RWPE1 (cell line): ENCODE measurements at regions not wholly inside any gene's neighbourhood (a gene's known extent, or its start where the extent isn't known, plus 50 kb on each side); places are given as distances from the start of the nearest gene placed in this dataset.

Source experiments
- CTCF ChIA-PET: fragments of 350-600 bp; sonication (Branson Sonifier 250); formaldehyde crosslinking; extraction: SDS; loops from one replicate; lab custom pipeline; 2021; lab: Yijun Ruan, JAX
- POLR2A ChIA-PET: fragments of 400-600 bp; formaldehyde crosslinking; extraction: SDS; loops from one replicate; lab custom pipeline; 2020; ENCODE audit warnings: antibody characterized with exemption; ENCODE audit not compliant: low non-redundant PET; lab: Yijun Ruan, JAX
- DNase-seq: peaks from one replicate; pipeline ENCODE4 v3.0.0; 2012; ENCODE audit warnings: low spot score
- H3K27ac ChIP-seq: fragments of 450-650 bp; 2 replicates; pipeline ENCODE4 v1.5.1; 2017
- TF ChIP-seq, protein P1 (sequence below): fragments of 450-650 bp; conservative IDR thresholded peaks from 2 replicates; pipeline ENCODE4 v1.5.1; 2017; ENCODE audit warnings: low read depth, mild to moderate bottlenecking

DNA sequence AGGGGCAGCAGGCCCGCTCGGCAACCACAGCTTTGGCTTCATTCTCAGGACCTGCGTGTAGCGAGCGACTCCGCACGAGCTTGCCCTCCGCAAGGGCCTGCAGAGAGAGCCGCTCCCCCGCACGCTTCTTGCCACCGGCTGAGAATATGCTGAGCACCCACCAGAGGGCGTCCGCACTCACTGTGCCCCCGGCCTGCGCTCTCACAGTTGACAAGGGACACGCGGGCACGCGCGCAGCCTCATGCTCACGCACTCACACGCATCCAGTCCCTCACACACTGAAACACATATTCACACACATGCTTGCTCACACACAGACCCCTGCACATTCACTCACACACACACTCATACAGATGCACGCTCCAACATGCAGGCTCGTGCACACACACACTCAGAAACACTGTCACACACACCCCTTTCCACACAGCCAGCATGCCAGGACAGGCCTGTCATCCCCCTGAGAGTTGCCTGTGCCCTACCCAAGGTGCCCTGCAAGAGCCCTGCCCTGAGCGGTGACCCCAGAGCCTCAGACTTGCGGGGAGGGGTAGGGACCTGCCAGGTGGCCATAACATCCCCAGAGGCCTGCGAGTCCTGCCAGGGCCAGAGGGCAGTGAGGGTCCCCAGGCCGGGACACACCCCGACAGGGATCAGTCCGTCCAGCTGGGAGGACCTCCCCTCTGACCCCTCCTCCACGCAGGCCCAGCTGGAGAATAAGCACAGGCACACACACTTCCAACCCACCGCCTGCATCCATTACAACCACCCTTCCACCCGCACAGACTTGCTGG, 174.1 kb downstream of the BMP7 start:
- DNase-seq, result peak; percentile 87
- TF ChIP-seq, protein P1, sequence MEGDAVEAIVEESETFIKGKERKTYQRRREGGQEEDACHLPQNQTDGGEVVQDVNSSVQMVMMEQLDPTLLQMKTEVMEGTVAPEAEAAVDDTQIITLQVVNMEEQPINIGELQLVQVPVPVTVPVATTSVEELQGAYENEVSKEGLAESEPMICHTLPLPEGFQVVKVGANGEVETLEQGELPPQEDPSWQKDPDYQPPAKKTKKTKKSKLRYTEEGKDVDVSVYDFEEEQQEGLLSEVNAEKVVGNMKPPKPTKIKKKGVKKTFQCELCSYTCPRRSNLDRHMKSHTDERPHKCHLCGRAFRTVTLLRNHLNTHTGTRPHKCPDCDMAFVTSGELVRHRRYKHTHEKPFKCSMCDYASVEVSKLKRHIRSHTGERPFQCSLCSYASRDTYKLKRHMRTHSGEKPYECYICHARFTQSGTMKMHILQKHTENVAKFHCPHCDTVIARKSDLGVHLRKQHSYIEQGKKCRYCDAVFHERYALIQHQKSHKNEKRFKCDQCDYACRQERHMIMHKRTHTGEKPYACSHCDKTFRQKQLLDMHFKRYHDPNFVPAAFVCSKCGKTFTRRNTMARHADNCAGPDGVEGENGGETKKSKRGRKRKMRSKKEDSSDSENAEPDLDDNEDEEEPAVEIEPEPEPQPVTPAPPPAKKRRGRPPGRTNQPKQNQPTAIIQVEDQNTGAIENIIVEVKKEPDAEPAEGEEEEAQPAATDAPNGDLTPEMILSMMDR, result peak; percentile 97
- CTCF ChIA-PET, result interaction anchor here (0.6 to 4.2 kb wide), 18 partner anchors 9 to 778 kb away, joined by 3 to 154 read pairs (median 4); partner anchors contain the start of gene SPO11
- POLR2A ChIA-PET, result no interaction called here
- no peak overlapping the region for H3K27ac ChIP-seq

DNA sequence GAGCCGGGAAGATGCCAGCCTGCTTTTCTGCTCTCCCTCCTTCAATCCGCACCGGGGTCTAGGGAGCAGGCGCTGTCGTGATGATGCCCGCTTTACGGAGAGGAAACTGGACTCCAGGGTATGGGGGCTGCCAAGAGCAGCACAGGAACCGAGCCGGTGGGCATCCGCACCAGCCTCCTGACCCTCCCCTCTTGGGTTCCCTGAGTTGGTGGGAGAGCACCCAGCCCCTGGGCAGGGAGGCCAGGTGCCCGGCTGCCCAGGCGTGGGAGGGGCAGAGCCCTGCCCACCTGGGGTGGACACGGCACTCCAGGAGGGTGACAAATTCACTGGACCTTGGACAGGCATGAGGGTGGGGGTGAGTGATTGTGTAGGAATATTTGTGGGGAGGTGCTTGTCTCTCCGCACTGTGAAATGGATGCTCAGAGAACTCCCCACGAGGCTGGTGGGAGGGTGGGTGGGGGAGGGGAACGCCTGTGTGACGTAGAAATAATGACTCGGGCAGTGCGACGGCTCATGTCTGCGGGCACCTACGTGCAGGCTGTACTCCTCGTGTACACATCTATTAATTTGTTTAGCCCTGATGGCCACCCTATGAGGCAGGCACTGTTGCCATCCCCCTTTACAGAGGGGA, 173.4 kb downstream of the BMP7 start:
- ChIA-PET CTCF (interaction anchor here (0.6 to 4.2 kb wide), 3 partner anchors 240 to 262 kb away, joined by 5 to 154 read pairs (median 108); partner anchors contain the start of gene SPO11), POLR2A (no interaction called here)
- no peak for DNase-seq
- no peak overlapping the region for H3K27ac ChIP-seq
- TF ChIP-seq, protein P1, result no peak

DNA sequence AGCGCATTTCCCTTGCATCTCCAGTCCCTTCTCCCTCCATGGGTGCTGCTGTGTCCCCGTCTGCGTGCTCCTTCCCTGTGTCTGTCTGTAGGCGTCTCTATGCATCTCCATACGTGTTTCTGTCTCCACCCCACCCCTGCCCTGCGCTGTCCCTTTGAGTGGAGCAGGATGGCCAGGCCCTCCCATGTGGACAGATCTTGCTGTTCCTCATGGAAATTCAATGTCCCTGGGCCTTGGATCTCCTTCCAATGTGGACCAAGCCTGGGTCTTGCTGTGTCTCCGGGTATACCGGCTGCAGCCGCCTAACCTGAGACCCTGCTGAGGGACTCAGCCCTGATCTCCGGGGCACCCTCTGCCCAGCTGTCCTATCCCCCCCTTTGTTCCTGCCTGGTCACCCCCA, 172.7 kb downstream of the BMP7 start:
- TF ChIP-seq, protein P1, result no peak
- H3K27ac ChIP-seq, result no peak overlapping the region
- ChIA-PET CTCF (interaction anchor here (0.6 to 1.5 kb wide), 3 partner anchors 88 to 342 kb away, joined by 3 to 6 read pairs (median 4); no protein-coding TSS in a partner anchor), POLR2A (no interaction called here)
- no peak for DNase-seq

DNA sequence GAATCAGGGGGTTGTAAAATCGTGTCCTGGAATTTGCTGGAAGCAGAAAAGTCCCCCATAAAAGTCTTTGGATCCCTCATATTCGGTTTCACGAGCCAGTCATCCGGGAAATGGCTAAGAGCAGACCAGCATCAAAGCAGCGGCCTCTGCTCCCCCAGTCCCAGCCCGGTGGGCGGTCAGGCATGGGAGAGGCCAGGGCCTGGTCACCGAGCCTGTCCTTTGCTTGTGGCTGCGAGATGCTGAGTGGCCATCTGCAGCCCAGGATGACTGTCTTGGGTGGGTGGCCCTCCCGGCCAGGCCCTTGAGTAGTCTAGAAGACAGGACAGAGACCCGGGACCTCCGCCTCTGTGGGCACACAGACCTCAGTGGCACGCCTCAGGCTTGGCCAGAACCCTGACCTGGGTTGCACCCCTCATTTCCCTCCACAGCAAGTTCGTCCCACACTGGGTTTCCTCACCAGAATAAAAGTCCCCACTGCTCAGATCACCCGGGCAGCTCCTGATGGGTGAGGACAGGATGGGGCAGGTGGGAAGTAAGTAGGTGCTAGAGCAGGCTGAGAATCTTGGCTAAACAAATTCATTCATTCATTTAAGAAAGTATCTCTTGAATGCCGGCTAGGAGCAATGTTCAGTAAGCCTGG, 172.1 kb downstream of the BMP7 start:
- CTCF ChIA-PET, result interaction anchor here (0.6 to 1.5 kb wide), 2 partner anchors 238 to 342 kb away, joined by 4 to 6 read pairs; no protein-coding TSS in a partner anchor
- no peak overlapping the region for H3K27ac ChIP-seq
- TF ChIP-seq, protein P1, result no peak
- no peak for DNase-seq
- POLR2A ChIA-PET, result no interaction called here

DNA sequence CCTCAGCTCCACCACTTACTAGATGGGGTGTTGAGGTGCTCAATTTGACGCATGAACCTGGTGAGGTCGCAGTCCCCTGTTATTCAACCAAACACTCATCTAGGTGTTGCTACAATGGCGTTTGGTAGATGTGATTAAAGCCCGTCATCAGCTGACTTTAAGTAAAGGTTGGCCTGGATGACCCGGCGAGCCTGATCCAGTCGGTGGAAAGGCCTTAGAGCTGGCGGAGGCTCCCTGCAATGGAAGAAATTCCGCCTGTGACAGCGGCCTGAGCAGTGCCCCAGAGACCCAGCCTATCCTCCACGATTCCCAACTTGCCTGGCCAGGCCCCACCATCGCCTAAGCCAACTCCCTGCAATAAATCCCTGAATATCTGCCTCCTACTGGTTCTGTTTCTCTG, 171.4 kb downstream of the BMP7 start:
- no peak overlapping the region for H3K27ac ChIP-seq
- CTCF ChIA-PET, result interaction anchor here (0.6 to 1.5 kb wide), 3 partner anchors 12 to 238 kb away, joined by 3 to 9 read pairs (median 6); no protein-coding TSS in a partner anchor
- POLR2A ChIA-PET, result interaction anchor here (0.5 kb wide), 1 partner anchor 290 kb away, joined by 3 read pairs; no protein-coding TSS in a partner anchor
- TF ChIP-seq, protein P1, result no peak
- no peak for DNase-seq

DNA sequence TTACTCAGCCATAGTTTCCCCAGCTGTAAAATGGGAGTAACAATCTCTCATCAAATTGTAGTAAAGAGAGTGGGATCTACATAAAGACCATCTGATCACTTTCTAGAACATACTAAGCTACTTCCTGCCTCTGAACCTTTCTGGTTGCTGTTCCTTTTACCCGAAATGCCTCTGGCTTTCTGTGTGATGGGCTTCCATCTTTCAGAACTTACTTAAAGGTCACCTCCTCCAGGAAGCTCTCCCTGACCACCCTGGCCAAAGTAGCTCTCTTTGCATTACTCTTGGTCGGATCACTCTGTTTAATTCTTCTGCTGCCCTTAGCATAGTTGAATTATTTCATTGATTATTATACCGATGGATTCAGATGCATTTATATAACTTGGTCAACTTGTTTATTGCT, 171.0 kb downstream of the BMP7 start:
- no peak overlapping the region for H3K27ac ChIP-seq
- ChIA-PET POLR2A (interaction anchor here (0.5 kb wide), 1 partner anchor 290 kb away, joined by 3 read pairs; no protein-coding TSS in a partner anchor), CTCF (interaction anchor here (0.6 to 1.2 kb wide), 3 partner anchors 11 to 237 kb away, joined by 3 to 9 read pairs (median 4); no protein-coding TSS in a partner anchor)
- TF ChIP-seq, protein P1, result no peak
- no peak for DNase-seq
